Coronary artery (tissue), 2 donors: ENCODE measurements at regions not wholly inside any gene's neighbourhood (a gene's known extent, or its start where the extent isn't known, plus 50 kb on each side); places are given as distances from the start of the nearest gene placed in this dataset.

ENCODE experiments used
- DNase-seq: peaks from one replicate; pipeline ENCODE4 v3.0.0-alpha.2; 2017; ENCODE audit warnings: low spot score
- H3K27ac ChIP-seq, 2 donors: fragments of 200-600 bp; sonication (generic); one replicate each; pipeline ENCODE4 v1.5.1; 2016 to 2019
- H3K4me3 ChIP-seq: fragments of 200-600 bp; sonication (generic); 2 replicates; pipeline ENCODE4 v1.5.1; 2016; ENCODE audit warnings: mild to moderate bottlenecking, moderate library complexity
- CTCF ChIP-seq: fragments of 200-600 bp; sonication (generic); IDR thresholded peaks from one replicate; pipeline ENCODE4 v1.5.1; 2019; ENCODE audit warnings: antibody characterized with exemption

- Histone ChIP-seq H3K27ac (no peak overlapping the region), H3K4me3 (no peak overlapping the region)
- no peak for TF ChIP-seq CTCF
- DNase-seq: no peak
These were observed 374.7 kb upstream of the DYNLRB2 start for GRCh38 chr16:80166082-80166481.

- no peak for TF ChIP-seq CTCF
- Histone ChIP-seq H3K4me3 (no peak overlapping the region), H3K27ac (no peak overlapping the region)
- no peak for DNase-seq
These were observed 375.7 kb upstream of the DYNLRB2 start for GRCh38 chr16:80164966-80165550.

GRCh38 chr16:80163339-80163738 is 377.5 kb upstream of the DYNLRB2 start:
- TF ChIP-seq CTCF: no peak
- no peak for DNase-seq
- Histone ChIP-seq H3K4me3 (no peak overlapping the region), H3K27ac (no peak overlapping the region)

GRCh38 chr16:80161799-80162739 is 378.7 kb upstream of the DYNLRB2 start:
- no peak for TF ChIP-seq CTCF
- Histone ChIP-seq H3K27ac (no peak overlapping the region), H3K4me3 (no peak overlapping the region)
- DNase-seq: no peak

- H3K4me3 ChIP-seq: no peak overlapping the region
- no peak for TF ChIP-seq CTCF
- no peak overlapping the region for H3K27ac ChIP-seq
- no peak for DNase-seq
These were observed 382.0 kb upstream of the DYNLRB2 start for GRCh38 chr16:80158766-80159165.

GRCh38 chr16:80151722-80152111 is 389.1 kb upstream of the DYNLRB2 start:
- DNase-seq: no peak
- TF ChIP-seq CTCF: no peak
- H3K27ac ChIP-seq: no peak overlapping the region
- H3K4me3 ChIP-seq: no peak overlapping the region
